ENCODE measurements at regions not wholly inside any gene's neighbourhood (a gene's known extent, or its start where the extent isn't known, plus 50 kb on each side); places are given as distances from the start of the nearest gene placed in this dataset.

DNA sequence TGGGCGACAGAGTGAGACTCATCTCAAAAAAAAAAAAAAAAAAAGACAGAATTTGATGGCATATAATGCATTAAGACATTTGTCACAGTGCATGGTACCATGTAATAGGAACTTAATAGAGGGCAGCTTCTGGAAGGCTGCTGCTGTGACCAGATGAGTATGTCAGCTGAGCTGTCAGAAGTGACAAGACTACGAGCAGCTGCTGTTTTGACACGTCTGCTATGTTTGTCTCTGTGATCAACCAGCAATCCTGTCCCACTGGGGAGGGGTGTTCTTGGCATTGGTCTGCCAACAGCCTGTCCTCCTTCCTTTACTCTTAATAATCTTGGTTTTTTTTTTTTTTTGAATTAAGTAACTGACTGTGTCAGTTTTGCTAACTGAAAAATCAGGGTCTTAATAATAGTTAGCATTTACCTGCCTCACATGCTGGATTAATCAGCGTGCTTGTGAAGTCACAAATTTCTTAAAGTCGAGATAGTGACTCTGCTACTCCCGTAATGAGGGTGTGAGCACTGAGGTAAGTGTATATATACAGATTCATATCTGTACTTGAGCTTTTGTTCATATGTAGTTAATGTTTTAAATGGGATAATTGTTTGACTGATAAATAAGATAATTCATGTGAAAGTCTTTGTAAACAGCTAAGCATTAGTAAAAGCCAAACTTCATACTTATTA lies 152.4 kb downstream of the BMP2 start:
- TF ChIP-seq, protein P1, sequence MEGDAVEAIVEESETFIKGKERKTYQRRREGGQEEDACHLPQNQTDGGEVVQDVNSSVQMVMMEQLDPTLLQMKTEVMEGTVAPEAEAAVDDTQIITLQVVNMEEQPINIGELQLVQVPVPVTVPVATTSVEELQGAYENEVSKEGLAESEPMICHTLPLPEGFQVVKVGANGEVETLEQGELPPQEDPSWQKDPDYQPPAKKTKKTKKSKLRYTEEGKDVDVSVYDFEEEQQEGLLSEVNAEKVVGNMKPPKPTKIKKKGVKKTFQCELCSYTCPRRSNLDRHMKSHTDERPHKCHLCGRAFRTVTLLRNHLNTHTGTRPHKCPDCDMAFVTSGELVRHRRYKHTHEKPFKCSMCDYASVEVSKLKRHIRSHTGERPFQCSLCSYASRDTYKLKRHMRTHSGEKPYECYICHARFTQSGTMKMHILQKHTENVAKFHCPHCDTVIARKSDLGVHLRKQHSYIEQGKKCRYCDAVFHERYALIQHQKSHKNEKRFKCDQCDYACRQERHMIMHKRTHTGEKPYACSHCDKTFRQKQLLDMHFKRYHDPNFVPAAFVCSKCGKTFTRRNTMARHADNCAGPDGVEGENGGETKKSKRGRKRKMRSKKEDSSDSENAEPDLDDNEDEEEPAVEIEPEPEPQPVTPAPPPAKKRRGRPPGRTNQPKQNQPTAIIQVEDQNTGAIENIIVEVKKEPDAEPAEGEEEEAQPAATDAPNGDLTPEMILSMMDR (conservative IDR thresholded peaks at IDR 0.05; ENCODE audit: low read depth, low read length): no peak
- H3K4me3 ChIP-seq (ENCODE audit: low read length): no peak overlapping the region
- DNase-seq (ENCODE audit: low read depth): no peak

DNA sequence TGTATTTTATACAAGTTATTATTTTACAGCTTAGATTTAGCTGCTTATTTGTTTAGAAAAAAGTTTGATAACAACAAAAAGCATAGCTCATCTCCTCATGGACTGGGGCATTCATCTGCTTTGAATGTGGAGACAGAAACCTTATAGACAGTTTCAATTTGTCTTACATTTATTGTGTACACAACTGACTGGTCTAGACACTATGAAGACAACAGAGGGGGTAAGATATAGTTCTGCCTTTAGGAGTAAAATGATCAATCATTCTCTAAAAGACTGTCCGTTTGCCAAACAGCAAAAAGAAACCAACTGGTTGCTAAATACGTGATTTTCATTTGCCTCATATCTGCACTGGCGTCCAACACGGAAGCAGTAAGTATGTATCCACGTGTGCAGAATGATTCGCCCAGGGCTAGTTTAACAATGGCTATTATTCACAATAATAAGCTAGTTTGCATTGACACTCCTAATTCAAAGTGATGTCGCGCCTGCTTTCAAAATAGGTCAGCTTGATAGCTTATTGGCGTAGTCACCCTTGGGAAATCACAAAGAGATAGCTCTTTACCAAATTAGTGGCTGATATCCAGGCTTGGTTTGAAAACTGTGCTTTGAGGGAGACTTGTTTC lies 153.6 kb downstream of the BMP2 start:
- TF ChIP-seq, protein P1 (conservative IDR thresholded peaks at IDR 0.05; ENCODE audit: low read depth, low read length): no peak
- no peak for DNase-seq (ENCODE audit: low read depth)
- no peak overlapping the region for H3K4me3 ChIP-seq (ENCODE audit: low read length)

DNA sequence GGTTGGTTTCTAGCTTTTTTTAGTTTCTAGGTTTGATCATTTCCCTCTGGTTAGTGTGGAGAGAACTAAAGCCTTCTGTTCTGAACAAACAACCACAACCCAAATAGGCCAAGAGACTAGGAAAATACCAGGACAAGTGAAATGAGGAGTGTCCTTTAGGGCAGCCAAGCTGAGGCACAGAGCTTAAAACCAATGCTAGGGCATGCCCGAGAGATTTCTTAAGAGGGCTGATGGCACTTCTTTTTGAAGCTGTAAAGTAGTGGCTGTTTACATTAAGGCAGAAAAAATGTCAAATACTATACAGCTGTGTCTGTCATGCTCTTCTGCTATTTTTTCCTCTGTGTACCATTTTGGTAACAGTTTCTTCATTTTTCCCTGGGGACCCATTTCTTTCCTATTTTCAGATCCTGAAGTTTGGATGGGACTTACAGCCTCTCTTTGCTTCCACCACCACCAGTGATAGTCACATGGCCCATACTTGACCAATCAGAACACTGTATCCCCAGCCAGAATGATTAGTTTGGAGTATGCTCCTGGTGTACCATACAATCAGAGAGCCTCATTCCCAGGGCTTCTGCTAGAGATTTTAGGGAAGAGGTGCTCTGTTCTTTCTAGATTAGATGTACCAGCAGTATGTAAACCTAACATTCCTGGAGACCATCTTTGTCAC lies 154.4 kb downstream of the BMP2 start:
- DNase-seq (ENCODE audit: low read depth): no peak
- TF ChIP-seq, protein P1 (conservative IDR thresholded peaks at IDR 0.05; ENCODE audit: low read depth, low read length): no peak
- H3K4me3 ChIP-seq (ENCODE audit: low read length): no peak overlapping the region

DNA sequence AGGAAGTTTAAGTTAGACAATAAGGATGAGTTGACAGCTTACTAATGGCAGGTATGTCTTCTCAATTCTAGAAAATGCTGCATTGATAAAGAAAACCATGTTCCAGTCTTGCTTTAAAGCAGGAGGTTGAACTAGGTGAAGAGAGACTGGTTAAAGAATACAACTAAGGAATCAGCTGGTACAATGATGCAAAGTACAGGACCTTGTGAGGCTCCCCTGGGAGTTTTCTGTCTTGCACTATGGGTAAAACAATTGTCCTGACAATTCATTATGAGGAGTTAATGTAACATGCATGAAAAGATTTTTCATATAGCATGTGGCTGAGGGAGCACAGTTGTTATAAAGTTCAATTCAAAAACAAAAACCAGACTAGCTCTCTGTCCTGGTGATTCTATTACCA lies 157.2 kb downstream of the BMP2 start:
- no peak for DNase-seq (ENCODE audit: low read depth)
- no peak overlapping the region for H3K4me3 ChIP-seq (ENCODE audit: low read length)
- TF ChIP-seq, protein P1 (conservative IDR thresholded peaks at IDR 0.05; ENCODE audit: low read depth, low read length): no peak

DNA sequence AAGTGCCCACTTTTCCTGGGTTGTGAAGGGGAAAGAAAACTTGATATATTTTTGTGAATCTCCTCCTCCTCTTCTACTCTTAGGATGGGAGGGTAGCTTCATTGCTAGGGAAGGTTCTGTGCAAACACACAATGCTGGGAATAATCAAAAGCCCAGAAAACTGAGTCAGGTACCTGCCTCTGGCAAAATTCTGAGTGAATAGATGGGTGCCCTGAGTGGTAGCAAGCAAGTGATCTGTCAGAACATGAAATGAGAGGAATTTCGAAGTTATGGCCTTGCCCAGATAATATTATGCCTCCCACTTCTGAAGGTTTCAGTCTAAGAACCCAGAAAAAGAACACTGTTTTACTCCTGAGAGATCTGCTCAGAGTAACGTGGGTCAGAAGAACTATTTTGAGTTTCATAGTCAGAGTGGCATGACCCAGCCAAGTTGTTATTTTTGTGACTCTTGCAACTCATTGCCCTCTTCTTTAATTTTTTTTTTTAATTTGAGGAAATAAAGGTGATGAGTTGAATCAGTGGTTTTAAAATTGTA lies 158.3 kb downstream of the BMP2 start:
- no peak for DNase-seq (ENCODE audit: low read depth)
- no peak overlapping the region for H3K4me3 ChIP-seq (ENCODE audit: low read length)
- TF ChIP-seq, protein P1 (conservative IDR thresholded peaks at IDR 0.05; ENCODE audit: low read depth, low read length): no peak

DNA sequence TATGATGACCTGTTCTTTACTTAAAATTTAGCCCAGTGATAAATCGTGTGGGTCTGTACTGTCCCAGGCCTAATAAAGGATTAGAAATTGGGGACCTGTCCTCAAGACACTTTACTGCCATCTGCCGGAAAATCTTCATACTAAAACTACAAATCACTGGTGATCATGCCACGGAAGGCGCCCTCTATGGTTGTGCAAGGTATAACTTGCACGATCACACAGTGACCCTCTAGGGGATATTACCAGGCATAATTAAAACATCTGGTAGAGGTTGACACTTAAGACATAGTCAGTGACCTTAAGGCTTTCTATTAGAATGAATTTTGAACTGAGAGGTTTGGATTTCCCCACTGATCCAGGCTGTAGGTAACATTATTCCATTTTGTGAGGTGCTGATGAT lies 172.6 kb downstream of the BMP2 start:
- no peak for DNase-seq (ENCODE audit: low read depth)

More for the DNA sequence above, 172.6 kb downstream of the BMP2 start:
- H3K4me3 ChIP-seq (ENCODE audit: low read length): no peak overlapping the region
- TF ChIP-seq, protein P1 (conservative IDR thresholded peaks at IDR 0.05; ENCODE audit: low read depth, low read length): peak; percentile 38

All from retinal pigment epithelial cell (primary cell).